ENCODE measurements at regions not wholly inside any gene's neighbourhood (a gene's known extent, or its start where the extent isn't known, plus 50 kb on each side); places are given as distances from the start of the nearest gene placed in this dataset. TPM values are rescaled to one million over a fixed set of nuclear protein-coding genes. Genes with fewer than 3 reads are reported as not detected.

Small RNAs in the stretch of these regions (small RNA-seq; reads per million reads assigned to genes)
- gene AL031183.1 (ENCODE audit: insufficient read depth) (not detected), gene RF00012 (ENCODE audit: insufficient read depth) (not detected), gene RF00088 (ENCODE audit: insufficient read depth) (not detected), gene RN7SL93P (ENCODE audit: insufficient read depth) (not detected), gene RNU1-57P (ENCODE audit: insufficient read depth) (not detected), gene RNU6-1015P (ENCODE audit: insufficient read depth) (not detected)
